Psoas muscle (tissue), 7 donors: ENCODE measurements at regions not wholly inside any gene's neighbourhood (a gene's known extent, or its start where the extent isn't known, plus 50 kb on each side); places are given as distances from the start of the nearest gene placed in this dataset.

ENCODE experiments used
- ATAC-seq, 4 donors: fragments of 200-7000 bp; cut with Tn5 transposase; one replicate each; pipeline ENCODE4 v1.9.1; 2020; ENCODE audit warnings: moderate library complexity in 3 of 4, mild to moderate bottlenecking in 2 of 4
- DNase-seq, 2 donors: peaks; one replicate each; pipeline ENCODE4 v3.0.0-alpha.2; 2020
- H3K27ac ChIP-seq: fragments of 200-600 bp; one replicate; pipeline ENCODE4 v1.8.0; 2022
- H3K27me3 ChIP-seq, 3 donors: fragments of 200-600 bp in 1 of 3; one replicate each; pipeline versions ENCODE4 v1.6.1 to v1.8.0; 2013 to 2022; ENCODE audit warnings: low read length in 2 of 3, mild to moderate bottlenecking in 2 of 3, moderate library complexity in 1 of 3; ENCODE audit not compliant: insufficient read depth in 3 of 3
- H3K36me3 ChIP-seq, 2 donors: fragments of 200-600 bp in 1 of 2; one replicate each; pipeline versions ENCODE4 v1.6.1 to v1.8.0; 2013 to 2022; ENCODE audit warnings: low read depth in 1 of 2, mild to moderate bottlenecking in 1 of 2, moderate library complexity in 1 of 2; ENCODE audit not compliant: insufficient read depth in 1 of 2
- H3K4me1 ChIP-seq: fragments of 200-600 bp; one replicate; pipeline ENCODE4 v1.8.0; 2022
- H3K4me3 ChIP-seq: fragments of 200-600 bp; one replicate; pipeline ENCODE4 v1.8.0; 2022; ENCODE audit warnings: mild to moderate bottlenecking
- H3K9me3 ChIP-seq: fragments of 200-600 bp; one replicate; pipeline ENCODE4 v1.8.0; 2022
- CTCF ChIP-seq: fragments of 200-600 bp; IDR thresholded peaks from one replicate; pipeline ENCODE4 v1.8.0; 2022; ENCODE audit warnings: antibody characterized with exemption
- WGBS, 3 donors: extraction: QIAGEN DNeasy Blood & Tissue Kit; methylation state at CpG; one replicate each; pipeline versions ENCODE4 v1.1.6 to v1.1.7; 2013; 5-methylcytosine and 5-hydroxymethylcytosine counted together
- intact Hi-C, 2 donors: fragments of 100-400 bp; cut with DNase I; formaldehyde crosslinking; loops; one replicate each; pipeline versions ENCODE4 v1.11.0 to v1.14.2; 2022
- donor health status: healthy with polysubstance abuse.
- donor health status: DM: no; HTN: no; CAD: no; lungs with moderate emphysema.
- donor health status: Bipolar disorder and iron deficiency.
- donor health status: healthy.
- donor health status: DM: yes; HTN: yes; CAD: no.
- donor health status: DM: no; HTN: no; CAD: no.
- donor health status: DM: yes; HTN: yes; CAD: no.

- 66 to 79% (median 68%) methylated on average over 1 of the region's 1 CpG for WGBS, 3 donors
- H3K4me3 ChIP-seq: no peak overlapping the region
- DNase-seq (no peak), ATAC-seq (no peak)
- H3K36me3 ChIP-seq: no peaks in the 10 kb centered on the region
- no peaks in the 10 kb centered on the region for H3K4me1 ChIP-seq
- H3K27me3 ChIP-seq: no peaks in the 10 kb centered on the region
- H3K27ac ChIP-seq: no peak overlapping the region
- H3K9me3 ChIP-seq: no peaks in the 10 kb centered on the region
- TF ChIP-seq CTCF: no peak
- intact Hi-C loops: no loop called here
Observed at GRCh38 chr2:78768016-78768415, 257.5 kb upstream of the REG3G start.

DNA sequence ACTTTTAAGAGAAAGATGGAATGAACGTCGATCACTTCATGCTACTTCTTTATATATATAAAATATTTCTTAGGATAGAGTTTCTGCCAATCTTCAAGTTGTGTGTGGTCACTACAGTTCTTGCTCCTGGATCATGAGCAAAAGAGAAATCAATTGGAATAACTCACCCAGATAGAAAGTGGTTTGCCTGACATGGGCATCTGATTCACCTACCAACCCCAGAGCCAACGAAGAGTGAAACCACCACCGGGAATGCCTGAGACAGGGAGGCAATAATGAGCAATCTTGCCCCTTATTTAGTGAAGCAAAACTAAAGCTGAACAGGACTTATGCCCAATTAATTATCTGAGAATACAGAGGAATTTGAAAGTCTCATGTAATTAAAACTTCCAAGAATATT is 250.2 kb upstream of the REG3G start:
- no peak for TF ChIP-seq CTCF
- Histone ChIP-seq H3K27me3 (no peaks in the 10 kb centered on the region), H3K27ac (no peak overlapping the region), H3K4me3 (no peak overlapping the region), H3K9me3 (no peaks in the 10 kb centered on the region), H3K36me3 (no peaks in the 10 kb centered on the region), H3K4me1 (no peaks in the 10 kb centered on the region)
- intact Hi-C loops: no loop called here
- no peak for ATAC-seq
- no peak for DNase-seq
- 89 to 96% (median 91%) methylated on average over 4 of the region's 4 CpGs for WGBS, 3 donors

GRCh38 chr2:78778756-78779510 is 246.6 kb upstream of the REG3G start:
- no peak overlapping the region for H3K27ac ChIP-seq
- WGBS, 3 donors: 92 to 96% (median 94%) methylated on average over 63 to 69 of the region's 69 CpGs
- H3K4me3 ChIP-seq: no peak overlapping the region
- H3K4me1 ChIP-seq: no peaks in the 10 kb centered on the region
- intact Hi-C loops: no loop called here
- H3K9me3 ChIP-seq: no peaks in the 10 kb centered on the region
- DNase-seq (no peak), ATAC-seq (no peak)
- TF ChIP-seq CTCF: no peak
- H3K36me3 ChIP-seq: no peaks in the 10 kb centered on the region
- H3K27me3 ChIP-seq: no peaks in the 10 kb centered on the region

- Histone ChIP-seq H3K36me3 (no peaks in the 10 kb centered on the region), H3K27me3 (no peaks in the 10 kb centered on the region), H3K27ac (peak overlapping the region; percentile 60), H3K4me3 (peak overlapping the region; percentile 54), H3K4me1 (no peaks in the 10 kb centered on the region), H3K9me3 (no peaks in the 10 kb centered on the region)
- ATAC-seq (peak in 2 of 4 donors; percentile 21 to 37), DNase-seq (no peak)
- no peak for TF ChIP-seq CTCF
- 13 to 27% (median 25%) methylated on average over 12 of the region's 12 CpGs for WGBS, 3 donors
- intact Hi-C loops: no loop called here
Observed at GRCh38 chr2:78779761-78780160, 245.7 kb upstream of the REG3G start.

- WGBS, 3 donors: 12 to 19% (median 13%) methylated on average over 5 of the region's 5 CpGs
- peak overlapping the region; percentile 60 for H3K27ac ChIP-seq
- no peaks in the 10 kb centered on the region for H3K27me3 ChIP-seq
- intact Hi-C loops: no loop called here
- H3K9me3 ChIP-seq: no peaks in the 10 kb centered on the region
- H3K4me3 ChIP-seq: peak overlapping the region; percentile 54
- ATAC-seq (peak; percentile 66 to 91 (median 71)), DNase-seq (no peak)
- TF ChIP-seq CTCF: no peak
- H3K4me1 ChIP-seq: no peaks in the 10 kb centered on the region
- H3K36me3 ChIP-seq: no peaks in the 10 kb centered on the region
Observed at GRCh38 chr2:78780256-78780655, 245.2 kb upstream of the REG3G start.
